ENCODE measurements at regions not wholly inside any gene's neighbourhood (a gene's known extent, or its start where the extent isn't known, plus 50 kb on each side); places are given as distances from the start of the nearest gene placed in this dataset.
A peak's percentile ranks its signal among the peaks of the same experiment; 100 is the strongest.

- DNase-seq (ENCODE audit: low spot score), result no peak
These were observed 250.7 kb downstream of the TBC1D4 start for GRCh38 chr13:75231235-75231634.

- DNase-seq (ENCODE audit: low spot score), result no peak
These were observed 255.1 kb downstream of the TBC1D4 start for GRCh38 chr13:75226733-75227435.

GRCh38 chr13:75226092-75226491, 255.9 kb downstream of the TBC1D4 start:
- no peak for DNase-seq (ENCODE audit: low spot score)

- no peak for DNase-seq (ENCODE audit: low spot score)
These were observed 256.5 kb downstream of the TBC1D4 start for GRCh38 chr13:75225288-75226032.

GRCh38 chr13:75224053-75224742, 257.8 kb downstream of the TBC1D4 start:
- no peak for DNase-seq (ENCODE audit: low spot score)

GRCh38 chr13:75222031-75222430, 259.9 kb downstream of the TBC1D4 start:
- no peak for DNase-seq (ENCODE audit: low spot score)

GRCh38 chr13:75220861-75221260, 261.1 kb downstream of the TBC1D4 start:
- no peak for DNase-seq (ENCODE audit: low spot score)

- no peak for DNase-seq (ENCODE audit: low spot score)
These were observed 261.8 kb downstream of the TBC1D4 start for GRCh38 chr13:75220238-75220542.

- peak; percentile 40 for DNase-seq (ENCODE audit: low spot score)
These were observed 262.3 kb downstream of the TBC1D4 start for GRCh38 chr13:75219479-75220237.

- no peak for DNase-seq (ENCODE audit: low spot score)
These were observed 264.0 kb downstream of the TBC1D4 start for GRCh38 chr13:75217949-75218348.

GRCh38 chr13:75216038-75216437, 265.9 kb downstream of the TBC1D4 start:
- no peak for DNase-seq (ENCODE audit: low spot score)

- no peak for DNase-seq (ENCODE audit: low spot score)
These were observed 267.1 kb downstream of the TBC1D4 start for GRCh38 chr13:75214846-75215245.

- DNase-seq (ENCODE audit: low spot score), result no peak
These were observed 279.0 kb downstream of the TBC1D4 start for GRCh38 chr13:75202981-75203380.

GRCh38 chr13:75197803-75198202, 284.2 kb downstream of the TBC1D4 start:
- DNase-seq (ENCODE audit: low spot score), result no peak

- no peak for DNase-seq (ENCODE audit: low spot score)
These were observed 285.7 kb downstream of the TBC1D4 start for GRCh38 chr13:75196147-75196837.

- no peak for DNase-seq (ENCODE audit: low spot score)
These were observed 286.3 kb downstream of the TBC1D4 start for GRCh38 chr13:75195495-75196146.

- no peak for DNase-seq (ENCODE audit: low spot score)
These were observed 287.1 kb downstream of the TBC1D4 start for GRCh38 chr13:75194717-75195462.

GRCh38 chr13:75186379-75186778, 295.6 kb downstream of the TBC1D4 start:
- no peak for DNase-seq (ENCODE audit: low spot score)

- no peak for DNase-seq (ENCODE audit: low spot score)
These were observed 300.1 kb downstream of the TBC1D4 start for GRCh38 chr13:75181906-75182305.

GRCh38 chr13:75180805-75181455, 301.0 kb downstream of the TBC1D4 start:
- no peak for DNase-seq (ENCODE audit: low spot score)

Measured in SW480 (cell line).